ENCODE measurements at regions not wholly inside any gene's neighbourhood (a gene's known extent, or its start where the extent isn't known, plus 50 kb on each side); places are given as distances from the start of the nearest gene placed in this dataset.

- DNase-seq (ENCODE audit: low read depth in 2 of 2) = no peak
Measured at GRCh38 chr13:79084802-79085424, 321.1 kb downstream of the RBM26 start.

DNA sequence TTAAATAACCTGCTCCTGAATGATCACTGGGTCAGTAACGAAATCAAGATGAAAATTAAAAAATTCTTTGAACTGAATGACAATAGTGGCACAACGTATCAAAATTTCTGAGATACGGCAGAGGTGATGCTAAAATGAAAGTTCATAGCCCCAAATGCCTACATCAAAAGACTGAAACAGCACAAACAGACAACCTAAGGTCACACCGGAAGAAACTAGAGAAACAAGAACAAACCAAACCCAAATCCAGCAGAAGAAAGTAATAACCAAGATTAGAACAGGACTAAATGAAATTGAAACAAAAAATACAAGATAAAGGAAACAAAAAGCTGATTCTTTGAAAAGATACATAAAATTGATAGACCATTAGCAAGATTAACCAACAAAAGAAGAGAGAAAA, 324.1 kb downstream of the RBM26 start:
- DNase-seq (ENCODE audit: low read depth in 2 of 2) = no peak

- DNase-seq (ENCODE audit: low read depth in 2 of 2) = no peak
Measured at GRCh38 chr13:79079351-79079839, 326.7 kb downstream of the RBM26 start.

- DNase-seq (ENCODE audit: low read depth in 2 of 2) = no peak
Measured at GRCh38 chr13:79075703-79076102, 330.4 kb downstream of the RBM26 start.

DNA sequence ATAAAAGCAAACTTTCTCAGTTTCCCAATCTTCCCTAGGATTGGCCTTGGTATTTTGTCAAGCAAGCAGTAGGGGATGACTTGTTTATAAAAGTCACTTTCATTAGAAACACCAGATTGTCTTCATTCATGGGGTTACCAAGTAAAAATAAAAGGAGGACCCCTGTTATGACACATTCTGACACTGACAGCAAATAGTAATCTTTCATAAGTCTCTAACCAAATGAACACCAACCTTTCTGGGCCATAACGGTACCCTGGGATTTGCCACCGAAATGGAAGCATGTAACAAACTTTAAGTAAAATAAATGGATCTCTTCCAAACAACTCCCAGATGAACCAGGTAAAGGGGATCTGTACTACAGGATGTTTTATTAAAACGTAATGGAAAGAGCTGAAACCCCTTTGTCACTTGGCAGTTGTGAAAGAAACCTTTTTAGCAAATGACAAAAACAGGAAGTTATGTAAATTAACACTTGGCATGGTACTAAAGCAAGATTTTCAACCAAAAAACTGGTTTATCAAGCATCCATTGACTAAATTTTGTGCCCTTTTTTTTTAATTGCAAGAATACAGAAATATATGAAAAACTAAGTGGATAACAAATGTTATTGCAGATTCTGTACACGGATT, 335.6 kb downstream of the RBM26 start:
- no peak for DNase-seq (ENCODE audit: low read depth in 2 of 2)

DNA sequence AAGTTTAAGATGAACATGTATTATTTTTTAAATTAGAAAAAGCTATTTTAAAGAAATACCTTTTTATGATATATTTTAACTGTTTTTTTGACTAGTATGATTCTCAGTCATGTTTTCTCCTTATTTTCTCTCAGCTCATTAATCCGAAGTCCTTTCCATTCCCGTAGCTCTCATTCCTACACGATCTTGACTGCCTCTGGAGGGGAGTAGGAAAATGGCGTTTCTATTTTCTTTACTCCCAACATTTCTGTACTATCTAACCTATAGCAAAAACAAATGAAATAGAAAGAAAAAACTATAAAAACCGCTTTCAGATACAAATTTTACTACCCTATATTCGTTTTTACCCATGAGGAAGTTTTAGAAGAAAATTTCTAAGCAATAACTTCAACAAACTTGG, 343.8 kb downstream of the RBM26 start:
- no peak for DNase-seq (ENCODE audit: low read depth in 2 of 2)

- DNase-seq (ENCODE audit: low read depth in 2 of 2) = no peak
Measured at GRCh38 chr13:79060216-79060615, 345.8 kb downstream of the RBM26 start.

- DNase-seq (ENCODE audit: low read depth in 2 of 2) = no peak
Measured at GRCh38 chr13:79056706-79057105, 349.3 kb downstream of the RBM26 start.

DNA sequence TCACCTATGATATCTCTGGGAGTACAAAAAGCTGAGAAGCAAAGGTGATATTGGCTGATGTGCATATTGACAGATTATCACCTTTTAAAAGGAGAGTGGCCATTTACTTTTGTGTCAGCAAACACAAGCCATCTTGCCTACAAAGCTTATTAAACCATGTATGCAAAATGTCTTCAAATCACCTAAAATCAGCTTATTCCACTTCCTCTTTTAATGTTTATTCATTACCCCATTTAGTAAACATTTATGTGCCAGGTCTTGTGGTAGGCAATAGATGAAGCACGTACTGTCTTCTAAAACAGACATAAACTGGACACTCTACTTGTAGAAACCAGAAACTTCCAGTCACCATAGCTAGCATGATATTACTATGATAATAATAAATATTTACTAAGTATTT, 354.6 kb downstream of the RBM26 start:
- no peak for DNase-seq (ENCODE audit: low read depth in 2 of 2)

GRCh38 chr13:79044415-79044814, 361.6 kb downstream of the RBM26 start:
- DNase-seq (ENCODE audit: low read depth in 2 of 2) = no peak

- DNase-seq (ENCODE audit: low read depth in 2 of 2) = no peak
Measured at GRCh38 chr13:79043208-79043607, 362.8 kb downstream of the RBM26 start.

DNA sequence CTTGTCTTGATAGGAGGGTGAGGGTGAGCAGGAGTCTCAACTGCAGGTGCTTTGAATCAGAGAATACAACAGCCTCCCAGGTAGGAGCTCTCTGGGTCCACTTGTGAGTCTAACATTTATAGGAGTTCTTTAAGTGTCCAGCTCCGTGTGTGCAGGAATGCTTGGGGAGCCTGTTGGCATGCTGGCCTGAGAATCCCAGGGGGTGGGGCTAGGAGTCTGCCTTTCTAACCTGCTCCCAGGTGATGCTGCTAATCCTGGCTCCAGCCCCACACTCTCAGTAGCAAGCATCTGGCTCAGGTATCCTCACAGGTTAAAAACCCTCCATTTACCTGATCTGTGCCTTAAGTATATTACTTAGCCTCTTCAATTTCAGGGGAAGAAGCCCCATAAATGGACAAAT, 368.9 kb downstream of the RBM26 start:
- no peak for DNase-seq (ENCODE audit: low read depth in 2 of 2)

- DNase-seq (ENCODE audit: low read depth in 2 of 2) = no peak
Measured at GRCh38 chr13:79034341-79034740, 371.7 kb downstream of the RBM26 start.

- DNase-seq (ENCODE audit: low read depth in 2 of 2) = no peak
Measured at GRCh38 chr13:79030513-79030912, 371.6 kb upstream of the OBI1 start.

DNA sequence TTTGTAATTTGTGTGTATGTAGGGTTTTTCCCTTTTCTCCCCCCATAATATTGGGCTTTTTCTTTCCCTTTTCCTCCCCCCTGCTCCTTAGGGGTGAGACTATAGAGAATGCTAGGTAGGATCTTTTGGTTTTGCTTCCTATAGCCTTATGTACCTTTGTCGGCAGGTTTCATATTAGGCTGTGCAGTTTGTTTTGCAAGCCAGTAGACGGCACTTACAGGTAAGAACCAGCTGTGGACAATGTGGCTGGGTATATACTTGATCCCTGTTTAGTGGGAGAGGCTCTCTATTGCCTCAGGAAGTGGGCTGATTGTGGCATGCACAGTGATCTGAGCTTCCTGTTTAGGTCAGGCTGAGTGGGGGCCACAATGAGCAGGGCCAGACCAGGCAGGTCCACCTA, 359.2 kb upstream of the OBI1 start:
- no peak for DNase-seq (ENCODE audit: low read depth in 2 of 2)

GRCh38 chr13:79011179-79011578, 352.2 kb upstream of the OBI1 start:
- DNase-seq (ENCODE audit: low read depth in 2 of 2) = no peak

GRCh38 chr13:79003989-79004898, 345.3 kb upstream of the OBI1 start:
- no peak for DNase-seq (ENCODE audit: low read depth in 2 of 2)

- no peak for DNase-seq (ENCODE audit: low read depth in 2 of 2)
Measured at GRCh38 chr13:78999494-78999893, 340.5 kb upstream of the OBI1 start.

- no peak for DNase-seq (ENCODE audit: low read depth in 2 of 2)
Measured at GRCh38 chr13:78998630-78999315, 339.8 kb upstream of the OBI1 start.

GRCh38 chr13:78997902-78998629, 339.1 kb upstream of the OBI1 start:
- DNase-seq (ENCODE audit: low read depth in 2 of 2) = no peak

DNA sequence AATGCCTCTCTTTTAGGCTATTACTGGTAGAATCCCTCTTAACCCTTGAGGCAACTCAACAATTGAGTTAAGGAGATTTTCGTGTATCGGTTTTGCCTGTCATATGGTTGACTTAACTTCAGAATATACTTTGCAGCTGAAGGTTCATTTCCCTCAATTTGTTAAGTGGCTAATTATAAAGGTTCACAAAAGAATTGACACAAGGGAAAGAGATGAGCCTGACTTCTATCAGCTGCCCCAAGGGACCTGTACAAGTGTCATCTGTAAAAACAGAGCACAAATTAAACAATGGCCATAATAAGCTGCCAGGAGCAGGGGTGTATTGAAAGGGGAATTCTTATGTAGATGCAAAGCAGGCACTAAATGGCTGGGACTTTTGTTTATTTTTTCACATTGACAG, 334.8 kb upstream of the OBI1 start:
- DNase-seq (ENCODE audit: low read depth in 2 of 2) = no peak

All from stimulated activated CD8-positive, alpha-beta memory T cell treated with anti-CD3 and anti-CD28 coated beads, Interleukin-15, amount 100 ng/mL, for 4 hours (primary cell).